ENCODE measurements at regions not wholly inside any gene's neighbourhood (a gene's known extent, or its start where the extent isn't known, plus 50 kb on each side); places are given as distances from the start of the nearest gene placed in this dataset.

DNA sequence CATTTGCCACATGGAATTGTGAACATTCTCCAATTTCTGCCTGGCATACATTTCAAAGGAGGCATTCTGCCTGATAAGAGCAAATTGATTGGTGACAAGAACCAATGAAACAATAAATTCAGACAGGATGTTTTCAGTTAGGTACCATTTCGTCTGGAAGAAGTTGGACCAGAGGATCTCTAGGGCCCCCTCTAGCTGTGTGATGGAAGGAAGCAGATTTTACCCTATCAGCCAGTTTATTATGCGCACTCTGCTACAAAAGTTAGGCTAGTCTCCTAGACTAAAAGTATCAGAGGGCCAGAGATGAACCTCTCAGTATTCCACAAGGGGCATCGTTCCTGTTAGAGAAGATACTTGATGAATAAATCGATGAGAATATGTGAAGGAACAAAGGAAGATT, 118.0 kb downstream of the BUB3 start:
- no peak for TF ChIP-seq SPI1 (IDR thresholded peaks at IDR 0.05; ENCODE audit: borderline replicate concordance, low read depth)
- TF ChIP-seq, protein P1, sequence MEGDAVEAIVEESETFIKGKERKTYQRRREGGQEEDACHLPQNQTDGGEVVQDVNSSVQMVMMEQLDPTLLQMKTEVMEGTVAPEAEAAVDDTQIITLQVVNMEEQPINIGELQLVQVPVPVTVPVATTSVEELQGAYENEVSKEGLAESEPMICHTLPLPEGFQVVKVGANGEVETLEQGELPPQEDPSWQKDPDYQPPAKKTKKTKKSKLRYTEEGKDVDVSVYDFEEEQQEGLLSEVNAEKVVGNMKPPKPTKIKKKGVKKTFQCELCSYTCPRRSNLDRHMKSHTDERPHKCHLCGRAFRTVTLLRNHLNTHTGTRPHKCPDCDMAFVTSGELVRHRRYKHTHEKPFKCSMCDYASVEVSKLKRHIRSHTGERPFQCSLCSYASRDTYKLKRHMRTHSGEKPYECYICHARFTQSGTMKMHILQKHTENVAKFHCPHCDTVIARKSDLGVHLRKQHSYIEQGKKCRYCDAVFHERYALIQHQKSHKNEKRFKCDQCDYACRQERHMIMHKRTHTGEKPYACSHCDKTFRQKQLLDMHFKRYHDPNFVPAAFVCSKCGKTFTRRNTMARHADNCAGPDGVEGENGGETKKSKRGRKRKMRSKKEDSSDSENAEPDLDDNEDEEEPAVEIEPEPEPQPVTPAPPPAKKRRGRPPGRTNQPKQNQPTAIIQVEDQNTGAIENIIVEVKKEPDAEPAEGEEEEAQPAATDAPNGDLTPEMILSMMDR (IDR thresholded peaks at IDR 0.05; ENCODE audit: insufficient read depth, low read length), result no peak
- TF ChIP-seq GABPA (IDR thresholded peaks at IDR 0.05; ENCODE audit: low read depth), result no peak
- TF ChIP-seq, protein P2, sequence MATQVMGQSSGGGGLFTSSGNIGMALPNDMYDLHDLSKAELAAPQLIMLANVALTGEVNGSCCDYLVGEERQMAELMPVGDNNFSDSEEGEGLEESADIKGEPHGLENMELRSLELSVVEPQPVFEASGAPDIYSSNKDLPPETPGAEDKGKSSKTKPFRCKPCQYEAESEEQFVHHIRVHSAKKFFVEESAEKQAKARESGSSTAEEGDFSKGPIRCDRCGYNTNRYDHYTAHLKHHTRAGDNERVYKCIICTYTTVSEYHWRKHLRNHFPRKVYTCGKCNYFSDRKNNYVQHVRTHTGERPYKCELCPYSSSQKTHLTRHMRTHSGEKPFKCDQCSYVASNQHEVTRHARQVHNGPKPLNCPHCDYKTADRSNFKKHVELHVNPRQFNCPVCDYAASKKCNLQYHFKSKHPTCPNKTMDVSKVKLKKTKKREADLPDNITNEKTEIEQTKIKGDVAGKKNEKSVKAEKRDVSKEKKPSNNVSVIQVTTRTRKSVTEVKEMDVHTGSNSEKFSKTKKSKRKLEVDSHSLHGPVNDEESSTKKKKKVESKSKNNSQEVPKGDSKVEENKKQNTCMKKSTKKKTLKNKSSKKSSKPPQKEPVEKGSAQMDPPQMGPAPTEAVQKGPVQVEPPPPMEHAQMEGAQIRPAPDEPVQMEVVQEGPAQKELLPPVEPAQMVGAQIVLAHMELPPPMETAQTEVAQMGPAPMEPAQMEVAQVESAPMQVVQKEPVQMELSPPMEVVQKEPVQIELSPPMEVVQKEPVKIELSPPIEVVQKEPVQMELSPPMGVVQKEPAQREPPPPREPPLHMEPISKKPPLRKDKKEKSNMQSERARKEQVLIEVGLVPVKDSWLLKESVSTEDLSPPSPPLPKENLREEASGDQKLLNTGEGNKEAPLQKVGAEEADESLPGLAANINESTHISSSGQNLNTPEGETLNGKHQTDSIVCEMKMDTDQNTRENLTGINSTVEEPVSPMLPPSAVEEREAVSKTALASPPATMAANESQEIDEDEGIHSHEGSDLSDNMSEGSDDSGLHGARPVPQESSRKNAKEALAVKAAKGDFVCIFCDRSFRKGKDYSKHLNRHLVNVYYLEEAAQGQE (IDR thresholded peaks at IDR 0.05; ENCODE audit: insufficient replicate concordance, low read depth), result no peak
- no peak for TF ChIP-seq POLR2AphosphoS5 (IDR thresholded peaks at IDR 0.05; ENCODE audit: low read depth)
- DNase-seq (ENCODE audit: low read depth in 1 of 2, low spot score in 1 of 2), result no peak
- Histone ChIP-seq H3K4me3 (replicated peaks; ENCODE audit: insufficient read depth, low read length) (no peak overlapping the region), H3K27ac (replicated peaks) (no peak overlapping the region), H3K27me3 (ENCODE audit: insufficient read depth, poor library complexity, severe bottlenecking) (no peaks in the 10 kb centered on the region)

DNA sequence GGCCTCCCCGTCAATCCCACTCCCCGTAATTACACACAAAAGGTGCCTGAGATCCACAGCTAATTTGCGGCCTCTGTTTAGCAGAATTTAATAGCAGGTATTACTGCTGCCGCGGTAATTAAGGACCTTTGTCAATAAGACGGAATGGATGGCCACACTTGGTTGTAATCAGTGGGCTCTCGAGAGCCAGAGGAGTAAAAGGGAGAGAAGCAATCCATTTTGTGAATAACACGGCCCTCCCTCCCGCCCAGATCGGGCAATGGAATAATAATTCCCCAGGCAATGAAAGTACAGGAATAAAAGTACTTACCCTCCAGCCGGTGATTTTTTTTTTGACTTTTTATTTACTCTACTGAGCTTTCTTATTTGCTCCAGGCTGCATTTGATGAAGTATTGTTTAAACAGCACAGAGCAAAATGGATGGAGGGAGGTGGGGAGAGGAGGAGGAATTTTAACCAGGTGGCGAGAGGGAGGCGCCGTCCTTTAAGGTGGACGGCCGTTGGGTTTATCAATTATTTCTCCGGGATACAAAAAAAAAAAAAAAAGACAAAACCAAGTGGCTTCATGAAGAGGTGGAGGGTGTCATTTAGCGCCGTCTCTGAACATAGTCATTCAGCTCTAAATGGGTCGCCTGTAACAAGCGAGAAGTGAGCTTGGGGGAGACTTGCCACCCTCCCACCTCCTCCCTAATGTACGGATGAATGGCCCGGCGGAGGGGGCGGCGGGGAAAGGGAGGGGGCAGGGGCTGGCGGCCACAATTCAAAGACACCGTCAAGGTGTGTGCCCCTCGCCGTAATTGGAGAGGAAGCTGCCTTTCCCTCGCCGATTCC, 120.3 kb downstream of the BUB3 start:
- no peak for DNase-seq (ENCODE audit: low read depth in 1 of 2, low spot score in 1 of 2)
- TF ChIP-seq, protein P2 (IDR thresholded peaks at IDR 0.05; ENCODE audit: insufficient replicate concordance, low read depth), result no peak
- TF ChIP-seq POLR2AphosphoS5 (IDR thresholded peaks at IDR 0.05; ENCODE audit: low read depth), result no peak
- TF ChIP-seq, protein P1 (IDR thresholded peaks at IDR 0.05; ENCODE audit: insufficient read depth, low read length), result no peak
- no peak for TF ChIP-seq GABPA (IDR thresholded peaks at IDR 0.05; ENCODE audit: low read depth)
- TF ChIP-seq SPI1 (IDR thresholded peaks at IDR 0.05; ENCODE audit: borderline replicate concordance, low read depth), result no peak
- no peak overlapping the region for H3K4me3 ChIP-seq (replicated peaks; ENCODE audit: insufficient read depth, low read length)

DNA sequence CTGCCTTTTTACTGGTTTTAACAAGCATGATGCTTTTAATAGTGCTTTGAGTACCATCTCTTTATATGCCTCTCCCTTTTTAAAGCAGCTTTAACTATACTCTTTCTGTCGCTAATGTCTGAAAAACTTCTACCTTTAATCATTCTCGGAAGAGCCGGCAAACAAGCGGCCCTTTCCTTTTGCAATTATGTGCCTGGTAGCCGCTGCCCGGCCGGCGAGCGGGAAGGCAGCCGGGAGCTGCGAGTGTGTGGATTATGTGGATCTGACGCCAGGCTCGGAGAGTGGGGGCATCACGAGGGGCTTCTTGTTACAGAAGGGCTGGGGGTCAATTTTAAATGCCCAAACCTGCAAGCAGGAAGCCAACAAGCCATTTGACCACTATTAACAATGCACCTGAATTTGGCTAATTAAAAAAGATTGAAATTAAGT, 120.9 kb downstream of the BUB3 start:
- no peak for DNase-seq (ENCODE audit: low read depth in 1 of 2, low spot score in 1 of 2)
- H3K27ac ChIP-seq (replicated peaks), result no peak overlapping the region
- no peak for TF ChIP-seq POLR2AphosphoS5 (IDR thresholded peaks at IDR 0.05; ENCODE audit: low read depth)
- TF ChIP-seq, protein P2 (IDR thresholded peaks at IDR 0.05; ENCODE audit: insufficient replicate concordance, low read depth), result no peak
- TF ChIP-seq GABPA (IDR thresholded peaks at IDR 0.05; ENCODE audit: low read depth), result no peak
- TF ChIP-seq, protein P1 (IDR thresholded peaks at IDR 0.05; ENCODE audit: insufficient read depth, low read length), result no peak
- TF ChIP-seq SPI1 (IDR thresholded peaks at IDR 0.05; ENCODE audit: borderline replicate concordance, low read depth), result no peak

More for the DNA sequence above, 120.3 kb downstream of the BUB3 start:
- Histone ChIP-seq H3K27me3 (ENCODE audit: insufficient read depth, poor library complexity, severe bottlenecking) (no peaks in the 10 kb centered on the region), H3K27ac (replicated peaks) (no peak overlapping the region)

More for the DNA sequence above, 120.9 kb downstream of the BUB3 start:
- H3K4me3 ChIP-seq (replicated peaks; ENCODE audit: insufficient read depth, low read length), result no peak overlapping the region
- H3K27me3 ChIP-seq (ENCODE audit: insufficient read depth, poor library complexity, severe bottlenecking), result no peaks in the 10 kb centered on the region
